Keratinocyte (primary cell): ENCODE measurements at regions not wholly inside any gene's neighbourhood (a gene's known extent, or its start where the extent isn't known, plus 50 kb on each side); places are given as distances from the start of the nearest gene placed in this dataset.
A peak's percentile ranks its signal among the peaks of the same experiment; 100 is the strongest.

Experiments used
- DNase-seq: peaks from one replicate; pipeline ENCODE4 v3.0.0-alpha.2; 2011; ENCODE audit warnings: low read depth, missing footprints, low spot score
- FAIRE-seq: peaks from 2 replicates; lab custom pipeline; 2011; peaks lifted over from hg19 to GRCh38; lab: Jason Lieb, UNC
- H2AFZ ChIP-seq: 2 replicates; pipeline ENCODE4 v1.6.0; 2012; ENCODE audit warnings: low read length, control low read depth, inconsistent platforms; ENCODE audit not compliant: control insufficient read depth
- H3K27ac ChIP-seq: 2 replicates; pipeline ENCODE4 v1.5.1; 2011; ENCODE audit warnings: low read length; ENCODE audit not compliant: control insufficient read depth, insufficient read depth
- H3K27me3 ChIP-seq: 3 replicates; pipeline ENCODE4 v1.6.0; 2011; ENCODE audit warnings: low read length; ENCODE audit not compliant: control insufficient read depth, insufficient read depth; ENCODE audit errors: extremely low read depth
- H3K36me3 ChIP-seq, 2 experiments: 2 replicates in 1 of 2; 3 replicates in 1 of 2; pipeline ENCODE4 v1.5.1; 2011; ENCODE audit warnings: low read length in 2 of 2, mild to moderate bottlenecking in 1 of 2; ENCODE audit not compliant: control insufficient read depth in 2 of 2, insufficient read depth in 2 of 2; ENCODE audit errors: extremely low read depth in 1 of 2
- H3K4me1 ChIP-seq: 3 replicates; pipeline ENCODE4 v1.5.1; 2011; ENCODE audit warnings: low read length; ENCODE audit not compliant: control insufficient read depth, insufficient read depth; ENCODE audit errors: extremely low read depth
- H3K4me2 ChIP-seq: 3 replicates; pipeline ENCODE4 v1.6.0; 2011; ENCODE audit warnings: low read depth, low read length; ENCODE audit not compliant: control insufficient read depth, insufficient read depth; ENCODE audit errors: extremely low read depth
- H3K4me3 ChIP-seq, 3 experiments: fragments of 200-600 bp in 1 of 3; sonication (generic) in 1 of 3; 2 replicates in 2 of 3; 3 replicates in 1 of 3; pipeline ENCODE4 v1.5.1; 2011 to 2016; ENCODE audit warnings: low read length in 3 of 3, mild to moderate bottlenecking in 3 of 3, control low read depth in 2 of 3, inconsistent platforms in 1 of 3, low read depth in 1 of 3, mixed read lengths in 1 of 3, mixed run types in 1 of 3, moderate library complexity in 1 of 3; ENCODE audit not compliant: control insufficient read depth in 2 of 3, insufficient read depth in 2 of 3; ENCODE audit errors: extremely low read depth in 1 of 3
- H3K79me2 ChIP-seq: 2 replicates; pipeline ENCODE4 v1.6.0; 2012; ENCODE audit warnings: low read length; ENCODE audit not compliant: control insufficient read depth, insufficient read depth
- H3K9ac ChIP-seq: 3 replicates; pipeline ENCODE4 v1.6.0; 2011; ENCODE audit warnings: low read length; ENCODE audit not compliant: control insufficient read depth, insufficient read depth; ENCODE audit errors: extremely low read depth
- H3K9me1 ChIP-seq: 3 replicates; pipeline ENCODE4 v1.6.0; 2011; ENCODE audit warnings: low read length; ENCODE audit not compliant: control insufficient read depth, insufficient read depth; ENCODE audit errors: extremely low read depth
- H3K9me3 ChIP-seq: 2 replicates; pipeline ENCODE4 v1.5.1; 2012; ENCODE audit warnings: low read depth, low read length; ENCODE audit not compliant: control insufficient read depth
- H4K20me1 ChIP-seq: 3 replicates; pipeline ENCODE4 v1.6.0; 2011; ENCODE audit warnings: low read length; ENCODE audit not compliant: control insufficient read depth, insufficient read depth; ENCODE audit errors: extremely low read depth
- EZH2 ChIP-seq: IDR thresholded peaks from one replicate; pipeline ENCODE4 v1.6.1; 2012; ENCODE audit warnings: inconsistent platforms, mild to moderate bottlenecking, low read length, moderate library complexity
- dilution Hi-C: fragments of 300-500 bp; cut with MboI; formaldehyde crosslinking; loops from one replicate; pipeline ENCODE4 v1.7.0; 2020; ENCODE audit warnings: low sequenced_read_pairs; ENCODE audit not compliant: extremely low pct_ligation_motif_present
- TF ChIP-seq, protein P1 (sequence below), 3 experiments: IDR thresholded peaks in 1 of 3; conservative IDR thresholded peaks in 1 of 3; optimal IDR thresholded peaks in 1 of 3; 2 replicates in 2 of 3; 3 replicates in 1 of 3; pipeline versions ENCODE3 to v1.5.1; 2011; ENCODE audit warnings: low read length in 3 of 3, mild to moderate bottlenecking in 3 of 3, moderate library complexity in 2 of 3, control low read depth in 1 of 3, inconsistent platforms in 1 of 3; ENCODE audit not compliant: insufficient read depth in 2 of 3; ENCODE audit errors: extremely low read depth in 1 of 3

DNA sequence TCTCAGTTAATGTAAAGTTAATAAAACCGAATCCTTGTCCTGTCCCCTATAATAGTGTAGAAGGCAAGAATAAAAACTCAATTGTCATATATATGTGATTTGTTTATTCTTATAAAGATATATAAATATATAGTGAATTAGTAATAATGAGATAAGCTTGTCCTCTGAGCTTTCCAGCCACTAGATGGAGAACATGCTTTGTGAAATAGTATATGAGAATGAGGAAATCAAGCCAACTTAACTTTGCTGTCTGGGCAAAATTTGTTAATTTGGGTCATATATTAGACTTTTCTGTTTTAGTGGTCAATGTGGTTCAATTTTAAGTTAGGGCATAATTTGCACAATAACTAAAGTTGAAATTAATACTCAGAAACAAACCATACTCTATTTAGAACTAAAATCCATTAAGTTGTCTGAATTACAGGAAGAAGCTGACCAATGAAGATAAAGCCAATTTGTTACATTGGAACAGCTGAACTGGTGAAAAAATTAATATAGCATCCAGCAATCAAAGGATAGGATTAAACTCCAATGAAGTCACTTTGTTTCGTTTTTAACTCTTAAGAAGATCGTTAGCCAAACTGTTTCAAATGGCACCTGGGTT lies 595.0 kb downstream of the ARL4A start:
- Histone ChIP-seq H2AFZ (no peak overlapping the region), H3K79me2 (no peaks in the 10 kb centered on the region), H3K9me1 (no peaks in the 10 kb centered on the region), H3K27ac (no peak overlapping the region), H3K4me3 (no peak overlapping the region), H3K4me2 (no peak overlapping the region), H3K9me3 (no peaks in the 10 kb centered on the region), H3K9ac (no peak overlapping the region), H3K36me3 (no peaks in the 10 kb centered on the region), H4K20me1 (no peaks in the 10 kb centered on the region), H3K27me3 (no peaks in the 10 kb centered on the region), H3K4me1 (no peaks in the 10 kb centered on the region)
- dilution Hi-C loops: loop anchor here (25.0 kb wide), 1 partner anchor 455 kb away; no protein-coding TSS in a partner anchor
- no peak for TF ChIP-seq EZH2
- TF ChIP-seq, protein P1, sequence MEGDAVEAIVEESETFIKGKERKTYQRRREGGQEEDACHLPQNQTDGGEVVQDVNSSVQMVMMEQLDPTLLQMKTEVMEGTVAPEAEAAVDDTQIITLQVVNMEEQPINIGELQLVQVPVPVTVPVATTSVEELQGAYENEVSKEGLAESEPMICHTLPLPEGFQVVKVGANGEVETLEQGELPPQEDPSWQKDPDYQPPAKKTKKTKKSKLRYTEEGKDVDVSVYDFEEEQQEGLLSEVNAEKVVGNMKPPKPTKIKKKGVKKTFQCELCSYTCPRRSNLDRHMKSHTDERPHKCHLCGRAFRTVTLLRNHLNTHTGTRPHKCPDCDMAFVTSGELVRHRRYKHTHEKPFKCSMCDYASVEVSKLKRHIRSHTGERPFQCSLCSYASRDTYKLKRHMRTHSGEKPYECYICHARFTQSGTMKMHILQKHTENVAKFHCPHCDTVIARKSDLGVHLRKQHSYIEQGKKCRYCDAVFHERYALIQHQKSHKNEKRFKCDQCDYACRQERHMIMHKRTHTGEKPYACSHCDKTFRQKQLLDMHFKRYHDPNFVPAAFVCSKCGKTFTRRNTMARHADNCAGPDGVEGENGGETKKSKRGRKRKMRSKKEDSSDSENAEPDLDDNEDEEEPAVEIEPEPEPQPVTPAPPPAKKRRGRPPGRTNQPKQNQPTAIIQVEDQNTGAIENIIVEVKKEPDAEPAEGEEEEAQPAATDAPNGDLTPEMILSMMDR (optimal IDR thresholded peaks at IDR 0.05 in 1 of 3, IDR thresholded peaks at IDR 0.05 in 1 of 3, conservative IDR thresholded peaks at IDR 0.05 in 1 of 3; ENCODE audit: extremely low read depth in 1 of 3, insufficient read depth in 2 of 3, low read length in 3 of 3): peak in 2 of 3 experiments; percentile 29 to 30
- FAIRE-seq (no peak), DNase-seq (no peak)

DNA sequence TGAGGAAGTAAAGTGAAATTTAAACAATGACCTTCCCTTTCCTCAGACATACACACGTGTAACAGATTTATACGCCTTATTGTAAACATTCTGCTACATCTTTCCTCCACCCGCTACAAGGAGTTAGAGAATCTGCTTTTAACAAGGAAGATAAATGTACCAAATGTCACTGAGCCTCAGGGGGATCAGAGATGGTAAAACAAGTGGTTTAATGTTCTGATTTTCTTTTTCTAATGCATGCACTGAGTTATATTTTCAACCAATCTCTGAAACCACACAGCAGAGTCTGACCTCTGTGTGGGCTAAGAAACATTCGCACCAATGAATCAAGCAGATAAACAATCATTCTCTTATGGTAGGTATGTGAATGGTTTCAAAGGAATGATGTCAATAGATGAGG lies 599.5 kb downstream of the ARL4A start:
- Histone ChIP-seq H3K9me3 (no peaks in the 10 kb centered on the region), H3K4me3 (no peak overlapping the region), H4K20me1 (no peaks in the 10 kb centered on the region), H2AFZ (no peak overlapping the region), H3K79me2 (no peaks in the 10 kb centered on the region), H3K4me2 (no peak overlapping the region), H3K36me3 (no peaks in the 10 kb centered on the region), H3K27ac (no peak overlapping the region), H3K9ac (no peak overlapping the region), H3K9me1 (no peaks in the 10 kb centered on the region), H3K4me1 (no peaks in the 10 kb centered on the region), H3K27me3 (no peaks in the 10 kb centered on the region)
- no peak for DNase-seq
- no peak for TF ChIP-seq EZH2
- TF ChIP-seq, protein P1 (optimal IDR thresholded peaks at IDR 0.05 in 1 of 3, IDR thresholded peaks at IDR 0.05 in 1 of 3, conservative IDR thresholded peaks at IDR 0.05 in 1 of 3; ENCODE audit: extremely low read depth in 1 of 3, insufficient read depth in 2 of 3, low read length in 3 of 3): no peak
- dilution Hi-C loops: loop anchor here (25.0 kb wide), 1 partner anchor 450 kb away; no protein-coding TSS in a partner anchor
- FAIRE-seq: no peak
